GM19468 (cell line): ENCODE measurements at regions not wholly inside any gene's neighbourhood (a gene's known extent, or its start where the extent isn't known, plus 50 kb on each side); places are given as distances from the start of the nearest gene placed in this dataset.

Experiments used
- ATAC-seq: cut with Tn5 transposase; IDR thresholded peaks from one replicate; pipeline ENCODE4 v1.9.1; 2021; ENCODE audit warnings: mild to moderate bottlenecking, moderate library complexity, moderate number of reproducible peaks; ENCODE audit not compliant: unreplicated experiment; ENCODE audit errors: extremely low read depth

GRCh38 chr2:79210274-79210917 lies 50.8 kb upstream of the REG3A start:
- ATAC-seq, result no peak
